HG02840 (cell line): ENCODE measurements at regions not wholly inside any gene's neighbourhood (a gene's known extent, or its start where the extent isn't known, plus 50 kb on each side); places are given as distances from the start of the nearest gene placed in this dataset.
A peak's percentile ranks its signal among the peaks of the same experiment; 100 is the strongest.

Experiments used
- ATAC-seq: cut with Tn5 transposase; IDR thresholded peaks from one replicate; pipeline ENCODE4 v1.9.1; 2021; ENCODE audit warnings: mild to moderate bottlenecking, moderate library complexity, moderate number of reproducible peaks; ENCODE audit not compliant: unreplicated experiment, low FRiP score

DNA sequence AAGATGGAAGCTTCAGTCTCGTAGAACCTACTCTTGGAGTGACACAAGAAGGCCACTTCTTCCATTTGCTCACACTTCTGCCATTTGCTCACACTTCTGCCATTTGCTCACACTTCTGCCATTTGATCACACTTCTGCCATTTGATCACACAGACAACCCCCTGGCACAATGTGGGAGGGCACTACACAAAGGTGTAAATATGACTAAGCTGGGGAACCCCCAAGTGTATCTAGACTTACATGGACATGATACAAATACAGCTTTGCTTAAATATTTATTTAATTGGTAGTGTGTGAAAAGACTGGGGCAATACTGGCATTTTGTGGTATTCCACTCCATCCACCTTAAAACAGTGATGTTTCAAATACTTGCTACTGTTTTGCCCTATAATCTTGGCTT, 296.2 kb upstream of the PPFIA2 start:
- ATAC-seq, result no peak

DNA sequence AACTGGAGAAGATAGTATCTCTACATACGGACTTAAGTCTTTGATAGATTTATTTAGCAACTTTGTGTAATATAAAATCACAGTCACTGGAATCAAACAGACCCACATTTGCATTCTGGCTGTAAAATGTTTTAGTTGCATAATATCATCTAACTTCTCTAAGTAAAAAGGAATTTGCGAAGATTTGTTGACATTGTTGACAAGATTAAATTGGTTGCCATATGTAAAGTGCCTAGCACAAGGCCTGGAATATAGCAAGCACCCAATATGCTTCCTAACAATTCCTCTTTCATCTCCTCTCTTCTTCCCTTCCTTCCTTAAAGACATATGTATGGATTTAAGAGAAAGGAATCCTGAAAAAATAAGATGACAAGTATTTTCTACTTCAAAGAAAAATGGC, 295.4 kb upstream of the PPFIA2 start:
- ATAC-seq, result no peak

DNA sequence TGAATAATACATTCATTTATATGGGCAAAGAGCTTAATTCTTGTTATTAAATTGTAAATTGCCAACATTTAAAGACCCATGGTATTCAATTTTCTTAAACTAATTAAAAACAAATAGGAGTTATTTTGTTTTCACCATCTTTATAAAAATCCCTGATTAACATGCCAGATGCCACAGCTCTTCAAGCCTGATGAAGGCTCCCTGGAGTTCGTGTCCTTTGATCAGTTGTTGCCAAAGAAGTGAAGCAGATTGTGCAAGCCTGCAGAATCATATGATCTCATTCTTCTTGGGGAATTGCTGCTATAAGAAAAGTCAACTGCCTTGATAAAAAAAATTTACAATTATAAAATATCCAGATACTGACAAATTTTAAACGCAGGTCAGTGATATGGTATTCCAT, 288.3 kb upstream of the PPFIA2 start:
- no peak for ATAC-seq

DNA sequence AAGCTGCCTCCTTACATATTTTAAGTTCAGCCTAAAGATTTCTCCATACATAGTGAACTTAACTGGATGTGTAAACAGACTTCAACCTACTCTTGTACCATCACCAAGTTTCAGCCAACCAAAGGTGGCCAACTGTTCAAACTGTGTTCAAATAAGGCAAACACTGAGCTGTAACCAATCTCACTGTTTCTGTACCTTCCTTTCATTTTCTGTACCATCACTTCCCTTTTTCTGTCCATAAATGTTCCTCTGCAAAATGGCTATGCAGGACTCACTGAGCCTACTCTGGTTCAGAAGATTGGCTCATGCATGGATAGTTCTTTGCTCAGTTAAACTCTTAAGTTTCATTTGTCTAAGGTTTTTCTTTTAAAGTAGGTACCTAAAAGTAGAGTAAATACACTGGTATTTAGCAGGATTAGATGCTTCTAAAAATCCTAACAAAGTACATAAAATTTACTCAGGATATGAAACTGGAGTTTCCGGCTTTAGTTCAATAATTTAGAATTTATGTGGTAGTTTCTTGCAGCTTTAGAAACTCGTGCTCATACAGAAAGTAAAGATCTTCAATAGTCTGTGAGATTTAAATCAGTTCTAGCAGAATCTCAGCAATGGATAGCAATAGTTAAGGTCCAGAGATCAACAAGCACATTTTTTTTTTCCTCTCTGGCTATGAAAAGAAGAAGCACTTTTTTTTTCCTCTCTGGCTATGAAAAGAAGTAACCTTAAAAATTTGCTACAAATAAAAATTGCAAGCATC, 282.0 kb upstream of the PPFIA2 start:
- ATAC-seq, result no peak

DNA sequence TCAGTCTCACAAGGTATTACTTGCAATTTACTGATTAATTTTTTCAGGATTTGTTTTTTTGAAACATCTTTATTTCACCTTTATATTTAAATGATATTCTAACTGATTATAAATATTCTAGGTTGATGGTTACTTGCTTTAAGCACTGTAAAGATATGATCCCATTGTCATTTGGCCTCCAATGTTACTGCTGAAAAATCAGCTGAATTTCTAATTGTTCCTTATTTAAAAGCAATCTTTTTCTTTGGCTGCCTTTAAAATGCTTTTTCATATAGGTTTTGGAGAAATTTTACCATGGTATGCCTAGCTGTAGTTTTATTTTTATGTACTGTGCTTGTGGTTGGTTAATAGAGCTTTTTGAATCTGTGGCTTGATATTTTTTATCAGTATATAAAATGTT, 275.6 kb upstream of the PPFIA2 start:
- ATAC-seq, result no peak

DNA sequence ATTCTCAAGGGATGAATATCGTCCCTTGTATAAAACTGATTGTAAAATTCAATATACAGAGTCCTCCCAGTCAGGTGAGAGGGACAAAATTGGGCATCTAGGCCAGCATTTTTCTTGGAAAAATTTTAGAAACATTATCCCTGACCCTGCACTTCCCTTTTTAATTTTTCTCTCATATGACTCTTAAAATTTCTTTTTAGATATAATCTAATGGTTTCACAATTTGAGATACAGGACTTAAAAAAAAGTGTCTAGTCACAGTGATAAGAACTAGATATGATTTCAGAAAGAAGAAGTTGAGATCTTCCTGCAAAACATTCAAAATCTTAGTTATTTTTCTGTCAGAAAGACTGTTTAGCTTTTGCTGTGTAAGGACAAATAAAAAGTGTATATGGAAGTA, 270.8 kb upstream of the PPFIA2 start:
- no peak for ATAC-seq

DNA sequence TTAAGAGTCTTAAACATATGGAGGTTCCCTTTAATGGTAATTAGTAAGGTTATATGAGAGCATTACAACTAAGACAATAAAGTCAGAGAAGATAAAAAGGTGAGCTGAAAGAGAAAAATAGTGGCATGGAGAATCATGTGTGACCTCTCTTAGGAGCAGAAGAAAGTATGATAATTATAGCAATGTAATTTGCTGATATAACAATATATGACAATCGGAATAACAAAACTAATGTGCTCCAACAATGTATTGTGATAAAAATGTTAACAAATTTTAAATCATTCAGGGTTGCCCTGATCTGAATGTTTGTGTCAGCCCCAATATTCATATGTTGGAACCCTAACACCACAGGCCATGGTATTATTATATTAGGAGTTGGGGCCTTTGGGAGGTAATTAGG, 269.6 kb upstream of the PPFIA2 start:
- no peak for ATAC-seq

DNA sequence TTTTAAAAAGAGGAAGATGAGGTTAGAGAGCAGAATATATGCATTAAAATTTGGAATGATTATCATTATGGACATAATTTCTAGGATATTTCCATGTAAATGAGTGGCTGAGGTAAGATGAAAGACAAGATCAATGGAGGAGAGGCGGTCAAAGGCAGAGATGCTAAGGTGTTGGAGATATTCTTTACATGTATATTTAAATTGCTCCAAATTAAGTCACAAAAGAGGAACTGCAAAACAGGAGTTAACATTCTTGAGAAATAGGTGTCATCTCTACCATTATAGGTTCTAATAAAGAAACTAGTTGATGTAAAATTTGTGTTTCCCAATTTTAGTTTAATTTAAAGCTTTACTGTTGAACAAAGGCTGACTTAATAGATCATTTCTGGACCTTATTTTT, 268.5 kb upstream of the PPFIA2 start:
- no peak for ATAC-seq

DNA sequence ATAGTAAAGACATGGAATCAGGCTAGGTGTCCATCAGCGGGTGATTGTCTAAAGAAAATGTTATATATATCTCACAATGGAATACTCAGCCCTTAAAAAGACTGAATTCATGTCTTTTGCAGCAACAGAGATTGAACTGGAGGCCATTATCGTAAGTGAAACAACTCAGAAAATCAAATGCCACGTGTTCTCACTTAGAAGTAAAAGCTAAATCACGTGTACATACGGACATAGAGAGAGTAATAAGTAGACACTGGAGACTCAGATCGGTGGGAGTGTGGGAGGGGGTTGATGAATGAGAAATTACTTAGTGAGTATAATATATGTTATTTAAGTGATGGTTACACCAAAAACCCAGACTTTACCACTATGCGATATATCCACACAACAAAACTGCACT, 266.3 kb upstream of the PPFIA2 start:
- no peak for ATAC-seq

DNA sequence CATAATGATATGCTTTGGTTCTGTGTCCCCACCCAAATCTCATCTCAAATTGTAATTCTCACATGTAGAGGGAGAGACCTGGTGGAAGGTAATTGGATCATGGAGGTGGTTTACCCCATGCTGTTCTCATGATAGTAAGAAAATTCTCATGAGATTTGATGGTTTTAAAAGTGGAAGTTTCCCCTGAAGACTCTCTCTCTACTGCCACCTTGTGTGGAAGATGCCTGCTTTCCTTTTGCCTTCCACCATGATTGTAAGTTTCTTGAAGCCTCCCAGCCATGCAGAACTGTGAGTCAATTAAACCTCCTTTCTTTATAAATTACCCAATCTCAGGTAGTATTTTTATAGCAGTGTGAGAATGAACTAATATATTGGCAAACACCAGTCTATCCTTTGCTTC, 260.4 kb upstream of the PPFIA2 start:
- ATAC-seq, result no peak

DNA sequence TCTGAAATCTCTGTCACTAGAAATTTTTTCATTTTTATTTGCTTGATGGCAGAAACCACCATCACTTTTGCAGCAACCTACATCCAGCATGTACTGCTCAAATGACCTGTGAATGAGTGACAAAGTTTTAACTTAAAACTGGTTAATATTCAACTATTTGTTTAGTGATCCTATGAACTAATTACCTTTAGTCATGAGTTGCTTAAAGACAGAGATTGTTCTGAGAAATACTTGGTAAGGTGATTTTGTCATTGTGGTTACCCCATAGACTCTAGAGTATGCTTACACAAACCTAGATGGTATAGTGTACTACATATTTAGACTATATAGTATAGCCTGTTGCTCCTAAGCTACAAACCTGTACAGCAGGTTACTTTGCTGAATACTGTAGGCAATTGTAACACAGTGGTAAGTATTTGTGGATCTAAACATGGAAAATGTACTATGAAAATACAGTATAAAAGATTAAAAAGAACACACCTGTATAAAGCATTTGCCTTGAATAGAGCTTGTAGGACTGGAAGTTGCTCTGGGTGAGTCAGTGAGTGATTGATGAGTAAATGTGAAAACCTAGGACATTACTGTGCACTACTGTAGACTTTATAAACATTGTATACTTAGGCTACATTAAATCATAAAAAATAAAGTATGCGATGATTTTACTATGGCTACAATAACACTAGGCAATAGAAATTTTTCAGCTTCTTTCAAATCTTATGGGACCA, 256.6 kb upstream of the PPFIA2 start:
- peak; percentile 94 for ATAC-seq

DNA sequence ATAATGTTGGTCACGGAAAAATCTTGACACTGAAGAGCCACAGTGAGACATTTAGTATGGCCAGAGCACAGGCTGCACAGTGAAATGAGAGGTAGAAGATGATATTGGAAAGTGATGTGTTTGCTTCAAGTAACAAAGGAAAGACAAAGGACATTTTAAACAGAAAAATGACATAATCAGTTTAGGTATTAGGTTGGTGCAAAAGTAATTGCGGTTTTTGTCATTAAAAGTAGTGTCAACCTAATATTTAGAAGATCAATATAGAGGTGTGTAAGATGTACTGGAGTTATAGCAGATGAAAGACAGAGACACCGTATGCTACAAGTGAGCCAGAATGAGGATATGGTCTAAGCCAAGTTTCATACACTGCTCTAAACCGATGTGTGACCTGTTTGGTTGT, 253.0 kb upstream of the PPFIA2 start:
- no peak for ATAC-seq

DNA sequence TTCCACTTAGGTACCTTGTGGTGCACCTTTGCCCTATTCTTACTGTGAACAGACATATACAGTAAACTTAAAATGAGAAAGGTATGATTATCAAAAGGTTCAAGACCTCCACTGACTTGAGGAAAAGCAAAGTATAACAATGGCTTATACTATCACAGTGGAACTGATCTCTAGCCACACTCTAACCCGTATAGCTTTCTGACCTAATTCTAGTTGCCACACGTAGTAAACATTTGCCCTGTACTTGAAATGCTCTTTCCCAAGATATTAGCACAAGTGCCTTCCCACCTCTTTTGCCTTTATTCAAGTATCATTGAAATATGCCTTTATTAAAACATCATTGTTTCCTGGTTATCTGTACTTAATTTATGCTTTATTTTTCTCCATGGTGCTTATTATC, 250.4 kb upstream of the PPFIA2 start:
- ATAC-seq, result no peak

DNA sequence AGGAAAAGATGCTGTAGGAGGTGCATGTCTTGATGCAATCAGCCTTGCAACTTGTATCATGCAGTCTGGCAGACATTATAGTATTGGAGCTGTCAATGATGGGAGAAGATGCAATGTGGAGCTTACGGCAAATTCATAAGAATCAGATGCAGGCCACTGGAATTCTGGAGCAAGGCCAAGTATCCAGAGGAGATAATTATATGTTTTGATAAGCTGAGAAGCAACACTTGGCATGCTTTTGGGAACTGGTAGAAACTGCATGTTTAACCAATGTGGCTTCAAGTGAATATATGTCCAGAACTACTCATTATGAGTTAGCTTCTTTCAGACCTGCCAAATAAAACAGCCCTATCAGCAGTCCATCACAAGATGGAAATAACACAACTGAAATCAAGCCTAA, 249.1 kb upstream of the PPFIA2 start:
- ATAC-seq, result no peak

DNA sequence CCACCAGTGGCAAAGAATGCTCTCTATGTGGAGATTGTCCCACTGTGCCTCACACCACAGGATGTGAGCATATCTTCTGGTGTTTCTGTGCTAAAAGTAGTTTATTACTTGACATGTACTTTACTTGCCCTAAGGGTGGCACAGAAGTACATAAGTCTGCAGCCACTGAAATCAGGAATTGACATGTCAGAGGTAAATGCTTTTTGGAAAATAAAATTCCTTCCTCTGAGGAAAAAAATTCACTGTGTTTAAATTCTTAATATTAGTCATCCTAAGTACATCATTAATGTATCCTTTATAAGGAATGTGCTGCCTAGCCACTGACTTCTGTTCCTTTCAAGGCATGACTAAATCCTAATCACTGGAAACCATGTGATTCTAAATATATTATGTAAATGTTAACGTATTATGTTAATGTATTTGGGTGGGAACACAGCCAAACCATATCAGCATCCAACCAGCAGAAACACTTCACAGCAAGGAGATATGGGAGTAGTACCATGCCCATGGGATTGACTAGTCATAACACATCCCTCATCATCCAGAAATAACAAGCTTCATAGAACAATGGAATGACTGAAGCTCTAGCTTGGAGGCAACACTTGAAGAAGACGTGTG, 239.7 kb upstream of the PPFIA2 start:
- no peak for ATAC-seq

DNA sequence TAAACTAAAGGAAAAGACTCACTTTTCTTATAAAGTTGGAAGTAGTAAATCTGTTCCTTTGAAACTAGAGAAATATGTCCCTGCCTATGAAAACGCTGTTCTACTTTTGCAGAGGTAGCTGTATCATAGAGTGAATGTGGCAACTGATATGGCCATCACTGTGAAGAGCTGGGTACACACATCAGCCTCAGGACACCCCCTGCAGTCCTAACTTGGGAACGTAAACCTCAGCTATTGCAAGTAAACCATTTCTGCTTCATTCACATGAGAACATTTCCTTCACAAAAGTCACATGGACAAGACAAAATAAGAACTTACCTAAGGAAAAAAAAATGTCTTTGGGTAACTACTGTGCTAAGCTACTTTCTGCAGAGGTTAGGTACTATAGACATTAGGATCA, 233.3 kb upstream of the PPFIA2 start:
- ATAC-seq, result no peak

DNA sequence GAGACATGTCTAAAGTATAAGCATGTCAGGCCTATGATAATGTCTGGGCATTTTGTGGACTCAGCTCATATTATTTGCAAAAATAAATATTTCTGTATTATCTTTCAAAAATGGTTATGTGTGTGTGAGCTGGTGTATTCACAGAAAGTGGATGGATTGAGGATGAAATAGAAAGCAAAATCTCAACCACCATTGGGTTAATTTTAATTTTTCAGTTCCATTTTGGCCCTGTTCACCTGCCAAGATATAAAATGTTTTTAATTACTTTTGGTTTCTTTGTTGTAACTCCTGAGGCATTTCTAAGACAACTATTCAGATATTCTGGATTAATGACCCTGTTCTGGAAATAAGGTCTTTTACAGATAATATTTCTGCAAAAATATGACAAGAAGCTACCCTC, 232.7 kb upstream of the PPFIA2 start:
- ATAC-seq, result no peak

DNA sequence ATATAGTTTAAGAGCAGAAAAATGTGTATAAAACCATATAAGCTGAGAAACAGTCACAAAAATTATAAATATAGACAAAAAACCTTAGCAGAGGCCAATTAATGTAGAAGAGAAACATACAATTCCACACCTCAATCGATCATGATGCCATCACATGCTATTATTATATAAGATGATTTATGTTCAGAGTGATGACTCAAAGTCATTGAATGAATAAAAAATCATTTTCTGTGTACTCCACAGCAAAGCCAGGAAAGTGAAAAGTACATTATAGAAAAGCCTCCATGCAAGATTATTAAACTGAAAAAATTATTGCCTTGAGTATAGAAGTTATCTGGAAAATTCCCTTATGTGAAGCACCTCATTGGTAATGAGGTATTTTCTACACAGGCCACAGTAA, 229.2 kb upstream of the PPFIA2 start:
- ATAC-seq, result no peak

DNA sequence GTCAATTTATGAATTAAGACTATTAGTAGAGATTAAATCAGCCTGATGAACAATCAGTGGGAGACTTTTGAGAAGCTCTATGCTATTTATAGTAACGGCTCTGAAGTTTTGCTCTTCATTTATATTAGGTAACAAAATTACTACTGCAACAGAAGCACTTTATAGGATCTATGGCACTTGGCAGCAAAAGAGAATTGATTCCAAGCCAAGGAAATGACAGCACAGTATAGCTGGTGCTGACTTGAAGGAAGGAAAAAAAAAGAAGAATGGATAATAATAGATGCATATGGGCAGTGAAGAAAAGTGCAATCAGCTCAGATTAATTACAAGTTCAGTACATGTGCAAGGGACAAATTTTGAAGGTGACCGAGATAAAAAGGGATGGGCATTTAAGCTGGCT, 228.2 kb upstream of the PPFIA2 start:
- no peak for ATAC-seq

DNA sequence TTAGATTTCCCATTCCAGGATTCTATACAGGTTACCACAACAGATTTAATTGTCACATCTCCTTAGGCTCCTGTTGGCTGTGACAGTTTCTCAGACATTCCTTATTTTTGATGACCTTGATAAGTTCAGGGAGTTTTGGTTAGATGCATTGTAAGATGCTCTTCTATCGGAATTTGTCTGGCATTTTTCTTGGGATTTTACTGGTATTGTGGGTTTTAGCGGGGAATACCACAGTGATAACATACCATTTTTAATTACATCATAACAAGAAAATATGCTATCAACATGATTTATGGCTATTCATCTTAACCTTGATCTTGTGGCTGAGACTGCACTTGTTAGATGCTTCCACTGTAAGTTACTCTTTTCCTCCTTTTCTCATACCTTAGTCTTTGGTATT, 217.5 kb upstream of the PPFIA2 start:
- ATAC-seq, result no peak

DNA sequence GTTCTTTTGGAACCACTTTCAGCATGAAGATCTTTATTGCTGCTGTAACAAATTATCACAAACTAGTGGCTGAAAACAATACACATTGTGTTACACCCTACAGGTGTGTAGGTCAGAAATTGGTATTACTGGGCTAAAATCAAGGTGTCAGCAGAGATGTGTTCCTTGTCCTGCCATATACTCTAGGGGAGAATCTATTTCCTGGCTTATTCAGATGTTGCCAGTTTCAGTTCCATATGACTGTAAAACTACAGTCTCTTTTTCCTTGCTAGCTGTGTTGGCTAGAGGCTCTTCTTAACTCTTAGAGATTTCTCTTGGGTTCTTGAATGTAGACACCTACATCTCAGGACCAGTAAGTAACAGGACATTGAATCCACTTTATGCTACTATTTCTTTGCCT, 215.6 kb upstream of the PPFIA2 start:
- ATAC-seq, result no peak

DNA sequence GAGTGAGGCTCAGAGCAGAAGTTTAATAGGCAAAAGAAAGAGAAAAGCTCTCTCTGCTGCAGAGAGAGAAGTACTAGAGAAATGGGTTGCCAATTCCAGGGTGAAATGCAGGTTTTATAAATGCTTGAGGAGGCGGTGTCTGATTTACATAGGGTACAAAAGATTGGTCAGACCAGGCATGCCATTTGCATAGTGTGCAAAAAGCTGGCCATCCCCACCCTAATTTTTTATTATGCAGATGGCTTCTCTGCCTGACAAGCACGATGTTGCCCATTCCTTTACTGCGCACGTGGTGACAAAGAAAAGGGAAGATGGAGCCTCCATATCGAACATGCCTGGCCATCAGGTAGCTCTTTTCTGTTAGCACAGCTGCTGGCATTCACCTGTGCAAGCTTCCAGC, 209.3 kb upstream of the PPFIA2 start:
- no peak for ATAC-seq
